IPS-NIHi11 (cell line): ENCODE measurements at regions not wholly inside any gene's neighbourhood (a gene's known extent, or its start where the extent isn't known, plus 50 kb on each side); places are given as distances from the start of the nearest gene placed in this dataset.

Source experiments
- DNase-seq: peaks from one replicate; pipeline ENCODE4 v3.0.0; 2012; ENCODE audit warnings: mixed read lengths, low spot score

- no peak for DNase-seq
Observed at GRCh38 chrX:23228454-23228853, 106.2 kb upstream of the PTCHD1 start.

GRCh38 chrX:23228950-23229448 is 105.7 kb upstream of the PTCHD1 start:
- no peak for DNase-seq

GRCh38 chrX:23235051-23235450 is 99.6 kb upstream of the PTCHD1 start:
- DNase-seq: no peak

DNA sequence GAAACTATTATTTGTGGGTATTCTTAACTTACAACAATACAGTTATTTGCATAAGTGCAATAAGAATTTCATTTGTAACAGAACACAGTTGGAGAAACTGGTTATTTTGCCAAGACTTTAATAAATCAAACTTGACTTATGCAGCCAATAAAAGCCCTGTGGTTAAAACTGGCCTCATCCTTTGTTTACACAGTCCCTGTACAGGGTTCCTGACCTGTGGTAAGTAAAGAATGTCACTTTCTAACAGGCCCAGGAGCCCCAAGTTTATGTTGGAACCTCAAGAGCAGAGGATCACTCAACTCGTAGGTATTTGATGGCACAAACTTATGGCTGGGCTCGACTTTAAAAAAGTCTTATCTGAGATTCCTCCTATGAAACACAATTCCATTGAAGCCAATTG is 88.6 kb upstream of the PTCHD1 start:
- DNase-seq: no peak

DNA sequence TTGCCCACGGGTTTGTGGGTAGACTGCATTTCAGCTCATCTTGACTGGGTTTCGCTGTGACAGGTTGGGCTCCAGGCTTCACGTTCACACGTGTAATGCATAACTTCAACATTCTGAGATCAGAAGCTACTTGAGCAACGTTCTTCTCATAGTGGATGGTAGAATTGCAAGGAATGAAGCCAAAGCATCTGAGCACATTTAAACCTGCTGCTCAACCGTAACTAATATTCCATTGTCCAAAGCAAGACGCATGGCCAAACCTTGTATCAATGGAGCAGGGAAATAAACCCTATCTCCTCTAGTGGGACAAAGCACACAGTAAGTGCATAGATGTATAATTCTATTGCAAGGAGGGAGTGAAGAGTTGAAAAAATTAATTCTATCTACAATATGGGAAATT is 86.5 kb upstream of the PTCHD1 start:
- no peak for DNase-seq

DNA sequence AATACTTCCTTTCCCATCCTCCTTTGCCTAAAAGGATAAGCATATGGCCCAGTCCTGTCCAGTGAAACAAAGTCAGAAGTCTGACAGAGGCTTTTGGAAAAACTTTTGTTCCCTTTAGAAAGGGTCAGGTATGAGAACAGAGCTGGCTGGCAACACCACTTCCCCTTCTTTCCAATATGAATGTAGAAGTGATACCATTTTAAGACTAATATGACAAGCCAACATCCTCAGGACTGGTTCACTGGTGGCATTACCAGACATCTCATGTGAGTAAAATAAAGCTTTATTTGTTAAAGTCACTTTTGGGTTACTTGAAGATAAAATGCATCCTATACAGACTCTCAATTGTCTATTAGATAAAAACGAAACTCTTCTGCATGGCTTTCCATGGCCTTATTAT is 83.6 kb upstream of the PTCHD1 start:
- DNase-seq: no peak

GRCh38 chrX:23263892-23264291 is 70.8 kb upstream of the PTCHD1 start:
- peak; percentile 10 for DNase-seq

DNA sequence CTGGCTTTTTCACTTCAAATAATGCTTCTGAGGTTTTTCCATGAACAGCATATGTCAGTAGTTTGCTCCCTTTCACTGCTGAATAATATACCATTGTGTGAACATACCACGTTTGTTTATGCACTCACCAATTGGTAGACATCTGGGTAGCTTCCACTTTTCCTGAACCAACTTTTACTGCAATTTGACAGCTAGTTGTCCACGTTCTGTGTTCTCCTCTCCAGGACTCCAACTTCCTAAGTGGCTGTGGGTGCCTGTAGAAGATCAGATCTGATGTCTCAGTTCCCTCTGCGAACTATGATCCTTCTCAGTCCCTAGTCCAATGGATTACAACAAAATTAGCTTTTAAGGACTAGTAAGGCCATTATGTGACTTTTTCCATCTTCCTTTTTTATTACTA is 64.7 kb upstream of the PTCHD1 start:
- DNase-seq: no peak

DNA sequence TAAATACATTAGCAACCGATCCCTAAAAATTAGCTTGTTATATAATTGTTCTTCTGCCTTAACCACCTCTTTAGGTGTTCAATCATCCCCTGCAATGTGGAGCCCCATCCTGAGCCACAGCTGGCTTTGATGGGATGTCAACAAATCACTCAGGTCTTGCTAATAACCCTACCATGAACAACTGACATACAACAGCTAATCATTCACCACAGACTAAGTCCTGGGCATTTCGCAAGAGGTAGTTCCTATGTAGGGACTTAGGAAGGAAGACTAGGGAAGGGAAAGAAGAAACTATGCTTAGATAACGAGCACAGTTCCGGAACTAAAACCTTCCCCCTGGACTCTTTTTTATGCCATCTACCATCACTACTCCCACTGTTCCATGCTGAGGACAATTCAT is 63.6 kb upstream of the PTCHD1 start:
- DNase-seq: no peak

DNA sequence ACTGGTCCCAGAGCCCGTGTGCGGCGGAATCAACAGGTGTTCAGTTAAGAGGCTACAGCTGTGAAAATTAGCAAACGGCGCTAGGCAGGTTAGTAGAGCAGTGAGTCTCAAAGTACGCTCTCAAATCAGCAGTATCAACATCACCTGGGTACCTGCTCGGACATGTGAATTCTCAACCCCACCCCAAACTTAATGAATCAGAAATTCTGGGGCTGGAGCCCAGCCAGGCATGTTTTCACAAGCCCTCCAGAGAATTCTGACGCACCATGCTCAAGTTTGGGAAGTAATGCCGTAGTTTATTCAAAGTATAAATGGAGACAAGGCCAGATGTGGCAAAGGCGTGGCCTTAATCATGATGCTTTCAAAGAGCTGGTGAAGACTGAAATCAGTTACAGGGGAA is 58.2 kb upstream of the PTCHD1 start:
- DNase-seq: no peak
